Keratinocyte (primary cell): ENCODE measurements at regions not wholly inside any gene's neighbourhood (a gene's known extent, or its start where the extent isn't known, plus 50 kb on each side); places are given as distances from the start of the nearest gene placed in this dataset.

Experiments used
- DNase-seq: peaks from one replicate; pipeline ENCODE4 v3.0.0-alpha.2; 2011; ENCODE audit warnings: low read depth, missing footprints, low spot score
- FAIRE-seq: peaks from 2 replicates; lab custom pipeline; 2011; peaks lifted over from hg19 to GRCh38; lab: Jason Lieb, UNC
- H2AFZ ChIP-seq: 2 replicates; pipeline ENCODE4 v1.6.0; 2012; ENCODE audit warnings: low read length, control low read depth, inconsistent platforms; ENCODE audit not compliant: control insufficient read depth
- H3K27ac ChIP-seq: 2 replicates; pipeline ENCODE4 v1.5.1; 2011; ENCODE audit warnings: low read length; ENCODE audit not compliant: control insufficient read depth, insufficient read depth
- H3K27me3 ChIP-seq: 3 replicates; pipeline ENCODE4 v1.6.0; 2011; ENCODE audit warnings: low read length; ENCODE audit not compliant: control insufficient read depth, insufficient read depth; ENCODE audit errors: extremely low read depth
- H3K36me3 ChIP-seq, 2 experiments: 2 replicates in 1 of 2; 3 replicates in 1 of 2; pipeline ENCODE4 v1.5.1; 2011; ENCODE audit warnings: low read length in 2 of 2, mild to moderate bottlenecking in 1 of 2; ENCODE audit not compliant: control insufficient read depth in 2 of 2, insufficient read depth in 2 of 2; ENCODE audit errors: extremely low read depth in 1 of 2
- H3K4me1 ChIP-seq: 3 replicates; pipeline ENCODE4 v1.5.1; 2011; ENCODE audit warnings: low read length; ENCODE audit not compliant: control insufficient read depth, insufficient read depth; ENCODE audit errors: extremely low read depth
- H3K4me2 ChIP-seq: 3 replicates; pipeline ENCODE4 v1.6.0; 2011; ENCODE audit warnings: low read depth, low read length; ENCODE audit not compliant: control insufficient read depth, insufficient read depth; ENCODE audit errors: extremely low read depth
- H3K4me3 ChIP-seq, 3 experiments: fragments of 200-600 bp in 1 of 3; sonication (generic) in 1 of 3; 2 replicates in 2 of 3; 3 replicates in 1 of 3; pipeline ENCODE4 v1.5.1; 2011 to 2016; ENCODE audit warnings: low read length in 3 of 3, mild to moderate bottlenecking in 3 of 3, control low read depth in 2 of 3, inconsistent platforms in 1 of 3, low read depth in 1 of 3, mixed read lengths in 1 of 3, mixed run types in 1 of 3, moderate library complexity in 1 of 3; ENCODE audit not compliant: control insufficient read depth in 2 of 3, insufficient read depth in 2 of 3; ENCODE audit errors: extremely low read depth in 1 of 3
- H3K79me2 ChIP-seq: 2 replicates; pipeline ENCODE4 v1.6.0; 2012; ENCODE audit warnings: low read length; ENCODE audit not compliant: control insufficient read depth, insufficient read depth
- H3K9ac ChIP-seq: 3 replicates; pipeline ENCODE4 v1.6.0; 2011; ENCODE audit warnings: low read length; ENCODE audit not compliant: control insufficient read depth, insufficient read depth; ENCODE audit errors: extremely low read depth
- H3K9me1 ChIP-seq: 3 replicates; pipeline ENCODE4 v1.6.0; 2011; ENCODE audit warnings: low read length; ENCODE audit not compliant: control insufficient read depth, insufficient read depth; ENCODE audit errors: extremely low read depth
- H3K9me3 ChIP-seq: 2 replicates; pipeline ENCODE4 v1.5.1; 2012; ENCODE audit warnings: low read depth, low read length; ENCODE audit not compliant: control insufficient read depth
- H4K20me1 ChIP-seq: 3 replicates; pipeline ENCODE4 v1.6.0; 2011; ENCODE audit warnings: low read length; ENCODE audit not compliant: control insufficient read depth, insufficient read depth; ENCODE audit errors: extremely low read depth
- CTCF ChIP-seq, 3 experiments: IDR thresholded peaks in 1 of 3; conservative IDR thresholded peaks in 1 of 3; optimal IDR thresholded peaks in 1 of 3; 2 replicates in 2 of 3; 3 replicates in 1 of 3; pipeline versions ENCODE3 to v1.5.1; 2011; ENCODE audit warnings: low read length in 3 of 3, mild to moderate bottlenecking in 3 of 3, moderate library complexity in 2 of 3, control low read depth in 1 of 3, inconsistent platforms in 1 of 3; ENCODE audit not compliant: insufficient read depth in 2 of 3; ENCODE audit errors: extremely low read depth in 1 of 3
- EZH2 ChIP-seq: IDR thresholded peaks from one replicate; pipeline ENCODE4 v1.6.1; 2012; ENCODE audit warnings: inconsistent platforms, mild to moderate bottlenecking, low read length, moderate library complexity
- dilution Hi-C: fragments of 300-500 bp; cut with MboI; formaldehyde crosslinking; loops from one replicate; pipeline ENCODE4 v1.7.0; 2020; ENCODE audit warnings: low sequenced_read_pairs; ENCODE audit not compliant: extremely low pct_ligation_motif_present

- no peaks in the 10 kb centered on the region for H3K4me1 ChIP-seq
- H3K4me2 ChIP-seq: no peak overlapping the region
- H3K27me3 ChIP-seq: no peaks in the 10 kb centered on the region
- dilution Hi-C loops: no loop called here
- no peak overlapping the region for H3K9ac ChIP-seq
- H3K4me3 ChIP-seq: no peak overlapping the region
- TF ChIP-seq CTCF (optimal IDR thresholded peaks at IDR 0.05 in 1 of 3, IDR thresholded peaks at IDR 0.05 in 1 of 3, conservative IDR thresholded peaks at IDR 0.05 in 1 of 3; ENCODE audit: extremely low read depth in 1 of 3, insufficient read depth in 2 of 3, low read length in 3 of 3) (no peak), EZH2 (no peak)
- H3K36me3 ChIP-seq: no peaks in the 10 kb centered on the region
- no peaks in the 10 kb centered on the region for H3K79me2 ChIP-seq
- peaks cover 3% of the 10 kb centered on the region for H3K9me3 ChIP-seq
- no peaks in the 10 kb centered on the region for H4K20me1 ChIP-seq
- H3K9me1 ChIP-seq: no peaks in the 10 kb centered on the region
- H3K27ac ChIP-seq: no peak overlapping the region
- DNase-seq (no peak), FAIRE-seq (no peak)
- H2AFZ ChIP-seq: no peak overlapping the region
Observed at GRCh38 chr5:28561522-28561921, 1523.1 kb upstream of the CDH9 start.

GRCh38 chr5:28558196-28558595, 1519.8 kb upstream of the CDH9 start:
- Histone ChIP-seq H3K27ac (no peak overlapping the region), H2AFZ (no peak overlapping the region), H3K79me2 (no peaks in the 10 kb centered on the region), H4K20me1 (no peaks in the 10 kb centered on the region), H3K27me3 (no peaks in the 10 kb centered on the region), H3K4me3 (no peak overlapping the region), H3K9me3 (peaks cover 3% of the 10 kb centered on the region), H3K4me2 (no peak overlapping the region), H3K36me3 (no peaks in the 10 kb centered on the region), H3K4me1 (no peaks in the 10 kb centered on the region), H3K9me1 (no peaks in the 10 kb centered on the region), H3K9ac (no peak overlapping the region)
- TF ChIP-seq CTCF (optimal IDR thresholded peaks at IDR 0.05 in 1 of 3, IDR thresholded peaks at IDR 0.05 in 1 of 3, conservative IDR thresholded peaks at IDR 0.05 in 1 of 3; ENCODE audit: extremely low read depth in 1 of 3, insufficient read depth in 2 of 3, low read length in 3 of 3): no peak
- no peak for TF ChIP-seq EZH2
- dilution Hi-C loops: no loop called here
- FAIRE-seq: no peak
- no peak for DNase-seq
